H1 (cell line): ENCODE measurements at regions not wholly inside any gene's neighbourhood (a gene's known extent, or its start where the extent isn't known, plus 50 kb on each side); places are given as distances from the start of the nearest gene placed in this dataset.

Experiments used
- CTCF ChIA-PET: fragments of 300-600 bp; sonication (Branson Sonifier 250); formaldehyde crosslinking; loops from one replicate; lab custom pipeline; 2021; ENCODE audit not compliant: partially characterized antibody; lab: Charles Lee
- POLR2A ChIA-PET: fragments of 300-600 bp; sonication (Branson Sonifier 250); formaldehyde crosslinking; loops from one replicate; lab custom pipeline; 2021; ENCODE audit warnings: inconsistent platforms; ENCODE audit not compliant: partially characterized antibody; lab: Charles Lee
- DNase-seq, 2 experiments: peaks; one replicate each; pipeline versions ENCODE4 v3.0.0 to v3.0.0-alpha.2; 2010 to 2022; ENCODE audit warnings: low spot score in 2 of 2, low read depth in 1 of 2, mixed read lengths in 1 of 2
- FAIRE-seq: peaks from 2 replicates; lab custom pipeline; 2011; peaks lifted over from hg19 to GRCh38; lab: Jason Lieb, UNC
- H2AFZ ChIP-seq: 2 replicates; pipeline ENCODE4 v1.8.1; 2012; ENCODE audit warnings: low read length, inconsistent platforms
- H2AK5ac ChIP-seq: 2 replicates; pipeline ENCODE4 v1.6.1; 2013; ENCODE audit warnings: low read depth, low read length
- H2BK120ac ChIP-seq: replicated peaks from 2 replicates; pipeline ENCODE3; 2013; ENCODE audit warnings: low read depth, low read length, inconsistent platforms
- H2BK12ac ChIP-seq: 2 replicates; pipeline ENCODE4 v1.6.1; 2013; ENCODE audit warnings: low read depth, low read length
- H2BK15ac ChIP-seq: 2 replicates; pipeline ENCODE4 v1.6.1; 2013; ENCODE audit warnings: low read length
- H2BK20ac ChIP-seq: 2 replicates; pipeline ENCODE4 v1.6.1; 2013; ENCODE audit warnings: low read length
- H2BK5ac ChIP-seq: 2 replicates; pipeline ENCODE4 v1.6.1; 2013; ENCODE audit warnings: low read depth, low read length
- H3K14ac ChIP-seq: 2 replicates; pipeline ENCODE4 v1.6.1; 2013; ENCODE audit warnings: inconsistent platforms; ENCODE audit not compliant: insufficient read length
- H3K18ac ChIP-seq: 2 replicates; pipeline ENCODE4 v1.6.1; 2013; ENCODE audit warnings: low read length; ENCODE audit errors: extremely low read depth
- H3K23ac ChIP-seq: 2 replicates; pipeline ENCODE4 v1.6.1; 2013; ENCODE audit warnings: inconsistent platforms; ENCODE audit not compliant: insufficient read length
- H3K23me2 ChIP-seq: 2 replicates; pipeline ENCODE4 v1.6.1; 2013; ENCODE audit warnings: low read depth, low read length
- H3K27ac ChIP-seq: 2 replicates; pipeline ENCODE4 v1.6.1; 2011; ENCODE audit warnings: low read depth, low read length, inconsistent platforms
- H3K27me3 ChIP-seq, 4 experiments: replicated peaks in 1 of 4; 1 replicate in 1 of 4; 2 replicates in 3 of 4; pipeline versions ENCODE4 v1.6.1 to v1.8.1; 2011 to 2013; ENCODE audit warnings: low read length in 3 of 4, mild to moderate bottlenecking in 3 of 4, inconsistent platforms in 2 of 4, mixed read lengths in 2 of 4, moderate library complexity in 1 of 4; ENCODE audit not compliant: control insufficient read depth in 3 of 4, insufficient read depth in 3 of 4; ENCODE audit errors: extremely low read depth in 1 of 4
- H3K36me3 ChIP-seq, 4 experiments: 2 replicates each; pipeline versions ENCODE4 v1.6.1 to v1.8.1; 2011 to 2013; ENCODE audit warnings: mild to moderate bottlenecking in 4 of 4, low read length in 3 of 4, moderate library complexity in 2 of 4, control low read depth in 1 of 4, inconsistent platforms in 1 of 4; ENCODE audit not compliant: insufficient read depth in 4 of 4, control insufficient read depth in 2 of 4
- H3K4ac ChIP-seq: replicated peaks from 2 replicates; pipeline ENCODE3; 2013; ENCODE audit warnings: low read length, low read depth, mixed read lengths, inconsistent platforms; ENCODE audit not compliant: insufficient read length
- H3K4me1 ChIP-seq, 4 experiments: replicated peaks in 1 of 4; 1 replicate in 1 of 4; 2 replicates in 3 of 4; pipeline versions ENCODE4 v1.6.1 to v1.8.1; 2011 to 2013; ENCODE audit warnings: low read length in 3 of 4, inconsistent platforms in 2 of 4, mixed read lengths in 1 of 4; ENCODE audit not compliant: insufficient read depth in 4 of 4, control insufficient read depth in 3 of 4
- H3K4me2 ChIP-seq, 2 experiments: 2 replicates each; pipeline versions ENCODE4 v1.6.1 to v1.8.1; 2011 to 2013; ENCODE audit warnings: low read depth in 2 of 2, low read length in 2 of 2, control low read depth in 1 of 2, inconsistent platforms in 1 of 2, mild to moderate bottlenecking in 1 of 2; ENCODE audit not compliant: insufficient read depth in 1 of 2
- H3K4me3 ChIP-seq, 4 experiments: fragments of 200-600, 300-600 bp in 1 of 4; sonication (generic), shearing (Covaris generic), sonication (Bioruptor Twin) in 1 of 4; 2 replicates each; pipeline versions ENCODE4 v1.5.1 to v1.8.1; 2011 to 2016; ENCODE audit warnings: low read length in 4 of 4, low read depth in 3 of 4, control low read depth in 2 of 4, inconsistent platforms in 2 of 4, mild to moderate bottlenecking in 2 of 4, mixed read lengths in 1 of 4, moderate library complexity in 1 of 4; ENCODE audit not compliant: insufficient read depth in 2 of 4; ENCODE audit errors: extremely low read depth in 1 of 4
- H3K56ac ChIP-seq: replicated peaks from 2 replicates; pipeline ENCODE3; 2013; ENCODE audit warnings: low read depth, mild to moderate bottlenecking, mixed read lengths, low read length, inconsistent platforms; ENCODE audit not compliant: insufficient read length
- H3K79me1 ChIP-seq: 2 replicates; pipeline ENCODE4 v1.6.1; 2013; ENCODE audit warnings: low read depth, low read length, control low read depth
- H3K79me2 ChIP-seq, 2 experiments: 2 replicates each; pipeline versions ENCODE4 v1.6.1 to v1.8.1; 2012 to 2013; ENCODE audit warnings: low read length in 2 of 2, mild to moderate bottlenecking in 2 of 2, inconsistent platforms in 1 of 2; ENCODE audit not compliant: insufficient read depth in 2 of 2, control insufficient read depth in 1 of 2
- H3K9ac ChIP-seq, 4 experiments: replicated peaks in 1 of 4; 1 replicate in 1 of 4; 2 replicates in 3 of 4; pipeline versions ENCODE4 v1.6.1 to v1.8.1; 2011 to 2013; ENCODE audit warnings: low read depth in 3 of 4, low read length in 3 of 4, control low read depth in 2 of 4, mild to moderate bottlenecking in 2 of 4, moderate library complexity in 2 of 4, inconsistent platforms in 1 of 4; ENCODE audit errors: extremely low read depth in 1 of 4
- H3K9me3 ChIP-seq, 2 experiments: 2 replicates each; pipeline versions ENCODE4 v1.6.1 to v1.8.1; 2012 to 2013; ENCODE audit warnings: mild to moderate bottlenecking in 2 of 2, moderate library complexity in 2 of 2, control low read depth in 1 of 2, inconsistent platforms in 1 of 2, low read depth in 1 of 2, low read length in 1 of 2, mixed read lengths in 1 of 2; ENCODE audit not compliant: insufficient read depth in 2 of 2
- H4K20me1 ChIP-seq, 2 experiments: replicated peaks in 1 of 2; 2 replicates each; pipeline versions ENCODE3 to v1.8.1; 2011 to 2013; ENCODE audit warnings: inconsistent platforms in 2 of 2, low read length in 2 of 2, mild to moderate bottlenecking in 1 of 2; ENCODE audit not compliant: insufficient read depth in 2 of 2, control insufficient read depth in 1 of 2
- H4K5ac ChIP-seq: 2 replicates; pipeline ENCODE4 v1.6.1; 2013; ENCODE audit warnings: low read length, low read depth, mixed read lengths, inconsistent platforms; ENCODE audit not compliant: insufficient read length
- H4K8ac ChIP-seq: 2 replicates; pipeline ENCODE4 v1.8.0; 2013; ENCODE audit warnings: mild to moderate bottlenecking, moderate library complexity, low read length, inconsistent platforms; ENCODE audit not compliant: insufficient read depth; ENCODE audit errors: extremely low read depth
- H4K91ac ChIP-seq: replicated peaks from 2 replicates; pipeline ENCODE3; 2013; ENCODE audit warnings: low read length, mixed read lengths, inconsistent platforms; ENCODE audit not compliant: insufficient read length
- BRCA1 ChIP-seq: IDR thresholded peaks from 2 replicates; pipeline ENCODE4 v1.6.1; 2012; ENCODE audit warnings: low read depth, low read length, improper control_type of control experiment
- FOSL1 ChIP-seq: IDR thresholded peaks from 2 replicates; pipeline ENCODE4 v1.6.1; 2011; ENCODE audit warnings: mild to moderate bottlenecking, low read depth, low read length, moderate library complexity; ENCODE audit not compliant: insufficient read depth
- GTF2F1 ChIP-seq: IDR thresholded peaks from 2 replicates; pipeline ENCODE4 v1.6.1; 2012; ENCODE audit warnings: low read depth, low read length, improper control_type of control experiment, borderline replicate concordance
- RAD21 ChIP-seq, 2 experiments: IDR thresholded peaks in 1 of 2; conservative IDR thresholded peaks in 1 of 2; 2 replicates each; pipeline ENCODE4 v1.6.1; 2011; ENCODE audit warnings: low read depth in 2 of 2, low read length in 2 of 2, improper control_type of control experiment in 1 of 2, inconsistent platforms in 1 of 2, mild to moderate bottlenecking in 1 of 2, moderate library complexity in 1 of 2
- RBBP5 ChIP-seq: IDR thresholded peaks from 2 replicates; pipeline ENCODE4 v1.7.1; 2012; ENCODE audit warnings: low read depth, mild to moderate bottlenecking, inconsistent platforms, low read length, moderate library complexity, borderline replicate concordance
- WGBS, 2 experiments: shearing (Covaris generic) in 1 of 2; methylation state at CpG; one replicate each; pipeline versions ENCODE4 v1.1.6 to v1.1.7; 2013 to 2015; ENCODE audit warnings: low lambda C conversion rate in 2 of 2, mixed read lengths in 2 of 2, inconsistent platforms in 1 of 2, low coverage in 1 of 2, missing lambda C conversion rate in 1 of 2; ENCODE audit not compliant: insufficient replicate concordance in 2 of 2, insufficient coverage in 1 of 2, insufficient read length in 1 of 2; ENCODE audit errors: extremely low coverage in 1 of 2, missing lambda C conversion rate in 1 of 2; 5-methylcytosine and 5-hydroxymethylcytosine counted together
- TF ChIP-seq, protein P1 (sequence below): IDR thresholded peaks from 2 replicates; pipeline ENCODE4 v1.6.1; 2012; ENCODE audit warnings: inconsistent platforms
- TF ChIP-seq, protein P2 (sequence below): IDR thresholded peaks from 2 replicates; pipeline ENCODE4 v1.6.1; 2011; ENCODE audit warnings: low read depth, mild to moderate bottlenecking, low read length; ENCODE audit not compliant: insufficient read depth

DNA sequence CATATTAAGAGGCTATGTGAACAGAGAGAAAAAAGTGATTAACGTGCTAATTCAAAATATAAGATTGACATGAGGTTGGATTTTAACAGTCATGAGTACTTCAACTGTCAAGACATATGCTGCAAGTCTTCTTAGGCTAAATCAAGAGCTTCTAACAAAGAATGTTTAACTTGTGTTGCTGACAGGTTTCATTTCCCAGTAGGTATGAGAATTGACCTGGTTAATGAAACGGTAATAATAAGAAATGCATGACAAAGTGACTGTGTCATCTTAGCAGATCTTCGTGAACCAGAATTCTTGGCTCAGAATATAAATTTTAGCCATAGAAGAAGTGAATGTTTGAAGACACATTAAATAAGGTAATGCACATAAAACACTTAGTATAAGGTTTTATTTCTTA, 132.6 kb upstream of the PTGFR start:
- no peak overlapping the region for H3K9ac ChIP-seq
- 91% methylated on average over 3 of the region's 3 CpGs; no CpG with 5 or more reads in 1 of the 2 experiments for WGBS, 2 experiments
- H3K27ac ChIP-seq, result no peak overlapping the region
- TF ChIP-seq BRCA1 (no peak), RAD21 (IDR thresholded peaks at IDR 0.05 in 1 of 2, conservative IDR thresholded peaks at IDR 0.05 in 1 of 2; ENCODE audit: low read depth in 2 of 2, low read length in 2 of 2) (no peak), RBBP5 (no peak), GTF2F1 (no peak), FOSL1 (no peak)
- TF ChIP-seq, protein P1, sequence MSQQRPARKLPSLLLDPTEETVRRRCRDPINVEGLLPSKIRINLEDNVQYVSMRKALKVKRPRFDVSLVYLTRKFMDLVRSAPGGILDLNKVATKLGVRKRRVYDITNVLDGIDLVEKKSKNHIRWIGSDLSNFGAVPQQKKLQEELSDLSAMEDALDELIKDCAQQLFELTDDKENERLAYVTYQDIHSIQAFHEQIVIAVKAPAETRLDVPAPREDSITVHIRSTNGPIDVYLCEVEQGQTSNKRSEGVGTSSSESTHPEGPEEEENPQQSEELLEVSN, result no peak
- TF ChIP-seq, protein P2, sequence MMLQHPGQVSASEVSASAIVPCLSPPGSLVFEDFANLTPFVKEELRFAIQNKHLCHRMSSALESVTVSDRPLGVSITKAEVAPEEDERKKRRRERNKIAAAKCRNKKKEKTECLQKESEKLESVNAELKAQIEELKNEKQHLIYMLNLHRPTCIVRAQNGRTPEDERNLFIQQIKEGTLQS, result no peak

More for the DNA sequence above, 132.6 kb upstream of the PTGFR start:
- H3K27me3 ChIP-seq, result no peaks in the 10 kb centered on the region
- DNase-seq, result no peak
- H2BK20ac ChIP-seq, result no peak overlapping the region
- no peak overlapping the region for H4K5ac ChIP-seq
- H3K23ac ChIP-seq, result no peak overlapping the region
- no peak overlapping the region for H3K56ac ChIP-seq
- no peaks in the 10 kb centered on the region for H3K4me1 ChIP-seq
- no peak for FAIRE-seq
- H2BK120ac ChIP-seq, result no peak overlapping the region
- no peak overlapping the region for H3K4me2 ChIP-seq
- no peaks in the 10 kb centered on the region for H4K20me1 ChIP-seq
- H4K91ac ChIP-seq, result no peak overlapping the region
- H2BK12ac ChIP-seq, result no peak overlapping the region
- no peak overlapping the region for H3K4me3 ChIP-seq
- ChIA-PET CTCF (interaction anchor here (0.6 to 2.7 kb wide), 3 partner anchors 23 to 226 kb away, joined by 3 to 11 read pairs (median 4); no protein-coding TSS in a partner anchor), POLR2A (no interaction called here)
- H2BK5ac ChIP-seq, result no peak overlapping the region
- peaks cover 1% of the 10 kb centered on the region; the same call in 1 of the 2 replicates for H3K23me2 ChIP-seq
- H2BK15ac ChIP-seq, result no peak overlapping the region
- no peaks in the 10 kb centered on the region for H3K9me3 ChIP-seq
- H2AFZ ChIP-seq, result no peak overlapping the region
- H2AK5ac ChIP-seq, result no peak overlapping the region
- H3K36me3 ChIP-seq, result no peaks in the 10 kb centered on the region
- no peak overlapping the region for H4K8ac ChIP-seq
- no peak overlapping the region for H3K14ac ChIP-seq
- H3K79me1 ChIP-seq, result no peaks in the 10 kb centered on the region
- no peaks in the 10 kb centered on the region for H3K79me2 ChIP-seq
- H3K4ac ChIP-seq, result no peak overlapping the region
- no peak overlapping the region for H3K18ac ChIP-seq
